ENCODE measurements at regions not wholly inside any gene's neighbourhood (a gene's known extent, or its start where the extent isn't known, plus 50 kb on each side); places are given as distances from the start of the nearest gene placed in this dataset.
A peak's percentile ranks its signal among the peaks of the same experiment; 100 is the strongest.

DNA sequence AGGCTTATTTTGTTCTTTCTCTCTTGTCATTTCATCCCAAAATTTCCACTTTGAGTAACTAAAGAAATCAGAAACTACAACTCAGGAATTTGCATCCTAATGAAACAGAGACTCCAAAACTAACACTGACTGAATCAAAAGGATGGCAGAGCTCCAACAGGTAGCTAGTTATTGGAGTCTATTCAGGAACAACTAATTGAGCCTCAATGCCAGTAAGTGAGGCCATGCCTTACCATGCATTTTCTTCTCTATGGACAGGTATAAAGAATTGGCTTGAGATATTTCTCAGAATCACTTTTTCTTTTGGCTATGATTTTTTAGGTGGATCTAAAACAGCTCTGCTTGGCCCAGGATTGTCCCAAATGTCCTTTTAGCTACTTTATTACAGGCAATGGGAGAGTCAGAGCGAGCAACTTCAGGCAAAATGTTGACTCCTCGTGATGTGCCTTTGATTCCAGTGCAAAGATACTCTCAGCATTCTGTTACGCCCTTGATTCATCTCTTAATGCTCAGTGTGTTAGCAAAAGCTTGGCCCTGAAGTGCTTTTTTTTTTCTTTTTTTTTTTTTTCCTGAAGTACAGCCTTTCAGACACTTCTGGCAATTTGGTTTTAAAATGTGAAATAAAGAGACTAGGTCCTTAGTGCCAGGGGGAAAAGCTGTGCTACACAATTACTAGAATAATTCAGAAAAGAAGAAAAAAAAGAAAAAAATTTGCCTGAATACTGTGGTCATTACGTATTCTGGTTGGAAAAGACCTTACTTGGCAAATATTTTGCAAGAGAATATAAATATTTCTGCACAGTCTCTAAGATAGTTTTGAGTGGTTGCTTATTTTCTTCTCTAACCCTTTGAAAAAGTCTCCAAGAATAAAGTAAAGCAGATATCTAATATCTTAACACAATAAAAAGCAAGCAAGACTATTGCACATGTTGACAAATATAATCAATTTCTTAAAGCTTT, 423.7 kb downstream of the ANXA1 start:
- no peak for DNase-seq (ENCODE audit: low read depth in 2 of 2)
- no peak for TF ChIP-seq CTCF (IDR thresholded peaks at IDR 0.05; ENCODE audit: low read depth, low read length)
- H3K4me3 ChIP-seq (replicated peaks in 1 of 2; ENCODE audit: low read depth in 2 of 2, low read length in 2 of 2): no peak overlapping the region

GRCh38 chr9:73577848-73578247, 426.2 kb downstream of the ANXA1 start:
- TF ChIP-seq CTCF (IDR thresholded peaks at IDR 0.05; ENCODE audit: low read depth, low read length): no peak
- H3K4me3 ChIP-seq (replicated peaks in 1 of 2; ENCODE audit: low read depth in 2 of 2, low read length in 2 of 2): no peak overlapping the region
- peak in 1 of 2 donors; percentile 44 for DNase-seq (ENCODE audit: low read depth in 2 of 2)

DNA sequence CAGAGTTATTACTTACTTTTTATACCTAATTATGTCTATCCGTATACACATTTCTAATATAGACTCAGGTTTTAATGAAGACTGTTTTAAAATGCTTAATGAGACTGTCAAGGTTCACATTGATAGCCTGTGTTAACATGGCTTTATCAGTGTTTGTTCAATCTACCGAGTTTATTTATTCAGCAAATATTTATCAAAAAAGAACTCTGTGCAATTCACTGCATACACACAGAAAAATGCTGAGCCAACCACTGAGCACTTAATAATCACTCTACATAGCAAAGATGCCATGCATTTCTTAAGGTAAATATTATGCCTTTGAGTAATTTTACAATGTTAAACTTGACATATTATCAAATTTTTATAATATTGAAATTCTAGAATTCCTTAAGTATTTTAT, 428.2 kb downstream of the ANXA1 start:
- DNase-seq (ENCODE audit: low read depth in 2 of 2): no peak
- H3K4me3 ChIP-seq (replicated peaks in 1 of 2; ENCODE audit: low read depth in 2 of 2, low read length in 2 of 2): no peak overlapping the region
- TF ChIP-seq CTCF (IDR thresholded peaks at IDR 0.05; ENCODE audit: low read depth, low read length): no peak

DNA sequence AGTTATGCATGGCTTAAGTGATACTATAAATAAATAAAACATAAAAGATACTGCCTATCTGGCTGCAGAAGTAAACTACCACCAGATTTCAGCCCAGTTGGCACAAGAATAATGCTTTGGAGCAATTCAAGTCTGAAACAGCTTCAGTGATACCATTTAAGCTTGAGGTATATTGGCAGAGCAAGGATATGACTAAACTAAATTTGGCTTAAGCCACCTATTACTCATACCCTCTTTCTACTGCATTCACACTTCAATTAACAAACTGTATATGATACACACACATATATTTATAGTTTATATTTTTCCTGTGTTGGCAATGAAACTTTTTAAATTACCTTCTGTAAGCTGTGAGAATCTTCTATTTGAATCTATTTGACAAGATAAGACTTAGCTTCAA, 431.9 kb downstream of the ANXA1 start:
- peak in 1 of 2 donors; percentile 16 for DNase-seq (ENCODE audit: low read depth in 2 of 2)
- no peak overlapping the region for H3K4me3 ChIP-seq (replicated peaks in 1 of 2; ENCODE audit: low read depth in 2 of 2, low read length in 2 of 2)
- no peak for TF ChIP-seq CTCF (IDR thresholded peaks at IDR 0.05; ENCODE audit: low read depth, low read length)

DNA sequence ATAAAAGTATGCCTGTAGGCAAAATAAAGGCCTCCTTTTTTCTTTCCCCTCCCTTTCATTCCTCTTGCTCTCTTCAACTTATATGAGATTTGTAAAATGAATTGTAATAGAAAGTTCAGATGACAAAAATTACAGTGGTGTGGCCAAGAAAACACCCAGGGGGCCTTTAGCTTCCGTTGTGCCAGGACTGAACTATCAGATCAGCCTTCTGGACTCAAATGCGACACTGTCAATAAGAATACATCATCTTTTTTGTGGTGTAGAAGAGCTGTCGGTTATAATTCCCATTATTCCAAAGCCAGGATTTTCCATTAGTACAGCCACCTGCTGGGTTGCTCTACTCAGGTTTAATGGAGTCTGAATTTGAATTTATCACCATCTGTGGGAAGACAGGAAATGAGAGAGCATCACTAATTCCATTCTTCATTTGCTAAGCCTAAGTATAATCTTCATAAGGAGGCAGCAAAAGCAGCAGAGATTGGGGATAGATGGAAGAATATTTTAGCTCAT, 443.4 kb downstream of the ANXA1 start:
- DNase-seq (ENCODE audit: low read depth in 2 of 2): no peak
- H3K4me3 ChIP-seq (replicated peaks in 1 of 2; ENCODE audit: low read depth in 2 of 2, low read length in 2 of 2): no peak overlapping the region
- no peak for TF ChIP-seq CTCF (IDR thresholded peaks at IDR 0.05; ENCODE audit: low read depth, low read length)

- H3K4me3 ChIP-seq (replicated peaks in 1 of 2; ENCODE audit: low read depth in 2 of 2, low read length in 2 of 2): no peak overlapping the region
- no peak for DNase-seq (ENCODE audit: low read depth in 2 of 2)
- TF ChIP-seq CTCF (IDR thresholded peaks at IDR 0.05; ENCODE audit: low read depth, low read length): no peak
Measured at GRCh38 chr9:73596321-73596720, 444.7 kb downstream of the ANXA1 start.
